MCF 10A (cell line): ENCODE measurements at regions not wholly inside any gene's neighbourhood (a gene's known extent, or its start where the extent isn't known, plus 50 kb on each side); places are given as distances from the start of the nearest gene placed in this dataset.

Experiments used
- BruUV-seq: library from RNA; stranded (reverse); fragments of 400-500 nt; replicated peaks from 2 replicates; lab custom pipeline; 2021; lab: Mats Ljungman, UMichigan
- CTCF ChIA-PET: fragments of 300-600 bp; sonication (Branson Sonifier 250); formaldehyde crosslinking; extraction: SDS; loops from one replicate; lab custom pipeline; 2021; ENCODE audit warnings: antibody characterized with exemption, inconsistent platforms; lab: Yijun Ruan, JAX
- POLR2A ChIA-PET: fragments of 300-600, 350-650 bp; sonication (Branson Sonifier 250); formaldehyde crosslinking; extraction: SDS; loops from one replicate; lab custom pipeline; 2020; ENCODE audit warnings: antibody characterized with exemption, inconsistent platforms; lab: Yijun Ruan, JAX
- DNase-seq: peaks from one replicate; pipeline ENCODE4 v3.0.0-alpha.2; 2018; ENCODE audit not compliant: unreplicated experiment
- H3K27ac Mint-ChIP-seq: one replicate; pipeline ENCODE4 v1.8.0; 2022; ENCODE audit warnings: mild to moderate bottlenecking, low read depth, mixed read lengths; ENCODE audit not compliant: unreplicated experiment
- H3K27me3 Mint-ChIP-seq: one replicate; pipeline ENCODE4 v1.8.0; 2022; ENCODE audit warnings: mixed read lengths; ENCODE audit not compliant: insufficient read depth, unreplicated experiment
- H3K36me3 Mint-ChIP-seq: one replicate; pipeline ENCODE4 v1.8.0; 2022; ENCODE audit warnings: mild to moderate bottlenecking, moderate library complexity, mixed read lengths; ENCODE audit not compliant: insufficient read depth, unreplicated experiment
- H3K4me1 Mint-ChIP-seq: one replicate; pipeline ENCODE4 v1.8.0; 2022; ENCODE audit warnings: mixed read lengths; ENCODE audit not compliant: insufficient read depth, unreplicated experiment
- H3K4me3 Mint-ChIP-seq: one replicate; pipeline ENCODE4 v1.8.0; 2022; ENCODE audit warnings: mild to moderate bottlenecking, moderate library complexity, mixed read lengths; ENCODE audit not compliant: unreplicated experiment
- H3K9me3 Mint-ChIP-seq: one replicate; pipeline ENCODE4 v1.8.0; 2022; ENCODE audit warnings: mixed read lengths; ENCODE audit not compliant: unreplicated experiment
- intact Hi-C: fragments of 100-400 bp; cut with micrococcal nuclease; formaldehyde crosslinking; loops from 2 replicates; pipeline ENCODE4 v1.14.1; 2022
- TF ChIP-seq, protein P1 (sequence below): fragments of 200-600 bp; IDR thresholded peaks from one replicate; pipeline ENCODE4 v1.8.0; 2022; ENCODE audit warnings: antibody characterized with exemption, mild to moderate bottlenecking; ENCODE audit not compliant: unreplicated experiment

GRCh38 chr3:111244760-111245159 lies 173.1 kb downstream of the NECTIN3 start:
- POLR2A ChIA-PET: no interaction called here
- H3K27ac Mint-ChIP-seq: no peak overlapping the region

DNA sequence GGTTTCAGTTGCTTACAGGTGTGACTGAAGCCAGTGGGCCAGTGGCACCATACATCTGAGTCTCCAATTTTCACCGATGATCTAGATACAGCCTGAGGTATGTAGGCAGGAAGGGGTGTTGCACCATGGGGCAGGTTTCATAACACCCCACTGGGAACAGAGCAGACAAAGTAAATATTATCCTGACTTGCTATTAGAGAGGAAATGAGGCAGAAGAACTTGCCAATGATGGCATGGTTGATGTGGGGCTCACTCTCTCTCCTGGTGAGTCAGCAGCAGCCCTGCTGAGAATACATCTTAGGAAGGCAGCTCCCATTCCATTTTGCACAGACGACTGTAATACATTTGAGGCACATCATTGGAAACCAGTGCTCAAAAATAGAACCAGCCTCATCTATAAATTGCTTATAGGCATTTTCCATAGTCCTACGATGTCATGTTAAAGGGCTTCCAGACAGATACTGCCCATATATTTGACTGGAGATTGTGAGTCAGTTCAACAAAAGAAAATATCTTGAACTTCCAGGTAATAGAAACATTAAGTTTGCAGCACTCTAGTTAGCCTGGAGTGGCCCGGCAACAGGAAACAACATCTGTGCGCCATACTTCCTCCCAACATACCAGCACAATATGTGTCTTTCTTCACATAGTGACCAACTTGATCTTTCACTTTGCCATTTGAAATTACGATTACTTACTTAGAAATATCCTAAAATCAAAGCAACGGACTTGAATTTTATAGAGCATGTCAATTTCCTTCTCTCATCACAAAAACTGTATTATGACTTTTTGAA lies 175.5 kb downstream of the NECTIN3 start:
- H3K4me3 Mint-ChIP-seq: no peak overlapping the region
- H3K4me1 Mint-ChIP-seq: peaks cover 27% of the 10 kb centered on the region
- no peaks in the 10 kb centered on the region for H3K36me3 Mint-ChIP-seq
- TF ChIP-seq, protein P1, sequence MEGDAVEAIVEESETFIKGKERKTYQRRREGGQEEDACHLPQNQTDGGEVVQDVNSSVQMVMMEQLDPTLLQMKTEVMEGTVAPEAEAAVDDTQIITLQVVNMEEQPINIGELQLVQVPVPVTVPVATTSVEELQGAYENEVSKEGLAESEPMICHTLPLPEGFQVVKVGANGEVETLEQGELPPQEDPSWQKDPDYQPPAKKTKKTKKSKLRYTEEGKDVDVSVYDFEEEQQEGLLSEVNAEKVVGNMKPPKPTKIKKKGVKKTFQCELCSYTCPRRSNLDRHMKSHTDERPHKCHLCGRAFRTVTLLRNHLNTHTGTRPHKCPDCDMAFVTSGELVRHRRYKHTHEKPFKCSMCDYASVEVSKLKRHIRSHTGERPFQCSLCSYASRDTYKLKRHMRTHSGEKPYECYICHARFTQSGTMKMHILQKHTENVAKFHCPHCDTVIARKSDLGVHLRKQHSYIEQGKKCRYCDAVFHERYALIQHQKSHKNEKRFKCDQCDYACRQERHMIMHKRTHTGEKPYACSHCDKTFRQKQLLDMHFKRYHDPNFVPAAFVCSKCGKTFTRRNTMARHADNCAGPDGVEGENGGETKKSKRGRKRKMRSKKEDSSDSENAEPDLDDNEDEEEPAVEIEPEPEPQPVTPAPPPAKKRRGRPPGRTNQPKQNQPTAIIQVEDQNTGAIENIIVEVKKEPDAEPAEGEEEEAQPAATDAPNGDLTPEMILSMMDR: no peak
- intact Hi-C loops: no loop called here
- H3K27ac Mint-ChIP-seq: peak overlapping the region; percentile 4
- peaks cover 8% of the 10 kb centered on the region for H3K9me3 Mint-ChIP-seq
- no peaks in the 10 kb centered on the region for H3K27me3 Mint-ChIP-seq
- ChIA-PET POLR2A (interaction anchor here (0.6 kb wide), 1 partner anchor 112 kb away, joined by 3 read pairs; no protein-coding TSS in a partner anchor), CTCF (no interaction called here)
- BruUV-seq: no TSS peak
- DNase-seq: peak; percentile 91

More at GRCh38 chr3:111244760-111245159, 173.1 kb downstream of the NECTIN3 start:
- TF ChIP-seq, protein P1: no peak
- intact Hi-C loops: no loop called here
- Mint-ChIP-seq H3K4me1 (peaks cover 27% of the 10 kb centered on the region), H3K4me3 (no peak overlapping the region), H3K36me3 (no peaks in the 10 kb centered on the region), H3K9me3 (peaks cover 8% of the 10 kb centered on the region), H3K27me3 (no peaks in the 10 kb centered on the region)
- CTCF ChIA-PET: no interaction called here
- BruUV-seq: no TSS peak
- no peak for DNase-seq

DNA sequence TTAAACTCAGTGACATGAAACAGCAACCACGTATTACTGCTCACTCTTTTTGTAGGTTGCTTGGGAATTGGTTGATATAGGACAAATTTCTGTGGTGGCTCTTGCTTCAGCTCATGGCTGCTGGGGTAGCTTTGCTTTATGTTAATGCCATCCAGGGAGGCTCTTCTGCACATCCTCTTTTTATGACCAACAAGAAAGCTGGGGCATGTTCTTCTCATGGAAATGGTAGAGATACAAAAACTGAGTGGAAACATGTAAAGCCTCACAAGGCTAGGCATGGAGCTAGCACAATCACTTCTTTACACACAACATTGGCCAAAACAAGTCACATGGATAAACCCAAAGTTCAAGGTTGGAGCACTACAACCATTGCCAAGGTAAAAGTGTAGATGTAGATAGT lies 176.8 kb downstream of the NECTIN3 start:
- H3K4me1 Mint-ChIP-seq: peaks cover 33% of the 10 kb centered on the region
- DNase-seq: no peak
- no peaks in the 10 kb centered on the region for H3K36me3 Mint-ChIP-seq
- no TSS peak for BruUV-seq
- H3K27me3 Mint-ChIP-seq: no peaks in the 10 kb centered on the region
- no peak overlapping the region for H3K27ac Mint-ChIP-seq
- peaks cover 7% of the 10 kb centered on the region for H3K9me3 Mint-ChIP-seq
- H3K4me3 Mint-ChIP-seq: no peak overlapping the region
- intact Hi-C loops: no loop called here
- CTCF ChIA-PET: interaction anchor here (1.0 kb wide), 1 partner anchor 18 kb away, joined by 3 read pairs; no protein-coding TSS in a partner anchor
- POLR2A ChIA-PET: interaction anchor here (0.7 kb wide), 1 partner anchor 47 kb away, joined by 3 read pairs; no protein-coding TSS in a partner anchor
- TF ChIP-seq, protein P1: no peak

DNA sequence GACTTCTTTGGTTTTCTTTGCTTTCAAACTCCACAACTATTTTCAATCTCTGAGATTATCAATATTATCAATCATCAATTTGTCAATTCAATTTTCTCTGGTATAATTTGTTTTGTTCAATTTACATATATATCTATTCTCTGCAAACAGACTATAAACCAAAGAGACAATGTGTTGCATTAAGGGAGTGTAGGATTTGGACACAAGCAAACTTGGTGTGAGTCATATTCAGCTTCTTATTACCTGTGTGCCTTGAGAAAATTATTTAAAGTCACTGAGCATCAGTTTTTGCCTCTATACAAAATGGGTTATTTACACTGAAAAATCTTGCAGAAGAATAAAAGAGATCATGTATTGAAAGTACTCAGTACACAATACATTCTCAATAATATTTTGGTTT lies 177.8 kb downstream of the NECTIN3 start:
- no peak overlapping the region for H3K4me3 Mint-ChIP-seq
- no TSS peak for BruUV-seq
- DNase-seq: no peak
- TF ChIP-seq, protein P1: no peak
- ChIA-PET POLR2A (interaction anchor here (1.1 kb wide), 1 partner anchor 66 kb away, joined by 3 read pairs; no protein-coding TSS in a partner anchor), CTCF (interaction anchor here (0.6 to 1.3 kb wide), 3 partner anchors 9 to 169 kb away, joined by 3 to 6 read pairs (median 3); no protein-coding TSS in a partner anchor)
- H3K9me3 Mint-ChIP-seq: no peaks in the 10 kb centered on the region
- H3K27ac Mint-ChIP-seq: no peak overlapping the region
- intact Hi-C loops: no loop called here
- no peaks in the 10 kb centered on the region for H3K36me3 Mint-ChIP-seq
- H3K27me3 Mint-ChIP-seq: no peaks in the 10 kb centered on the region
- peaks cover 33% of the 10 kb centered on the region for H3K4me1 Mint-ChIP-seq
